Kidney (tissue), 13 donors: ENCODE measurements at regions not wholly inside any gene's neighbourhood (a gene's known extent, or its start where the extent isn't known, plus 50 kb on each side); places are given as distances from the start of the nearest gene placed in this dataset.

Experiments used
- DNase-seq, 5 donors: peaks; one replicate each; pipeline ENCODE4 v3.0.0-alpha.2; 2013 to 2020
- FAIRE-seq: peaks from 2 replicates; lab custom pipeline; 2012; peaks lifted over from hg19 to GRCh38; lab: Jason Lieb, UNC
- H3K27ac ChIP-seq, 2 donors: one replicate each; pipeline ENCODE4 v1.7.0; 2013; ENCODE audit warnings: low read depth in 2 of 2, low read length in 2 of 2, inconsistent platforms in 1 of 2
- H3K27me3 ChIP-seq: one replicate; pipeline ENCODE4 v1.7.1; 2013; ENCODE audit warnings: low read length, inconsistent platforms; ENCODE audit not compliant: control insufficient read depth, insufficient read depth
- H3K36me3 ChIP-seq, 3 donors: one replicate each; pipeline versions ENCODE4 v1.7.0 to v1.7.1; 2013; ENCODE audit warnings: low read length in 3 of 3, control low read depth in 1 of 3, inconsistent platforms in 1 of 3; ENCODE audit not compliant: insufficient read depth in 3 of 3, control insufficient read depth in 2 of 3
- H3K4me1 ChIP-seq, 3 donors: one replicate each; pipeline versions ENCODE4 v1.7.0 to v1.7.1; 2013; ENCODE audit warnings: low read length in 3 of 3, inconsistent platforms in 1 of 3, low read depth in 1 of 3; ENCODE audit not compliant: control insufficient read depth in 2 of 3, insufficient read depth in 2 of 3
- H3K4me3 ChIP-seq, 3 donors: one replicate each; pipeline versions ENCODE4 v1.7.0 to v1.8.1; 2013; ENCODE audit warnings: low read length in 3 of 3, control low read depth in 1 of 3, inconsistent platforms in 1 of 3
- H3K9ac ChIP-seq, 3 donors: one replicate each; pipeline versions ENCODE4 v1.7.0 to v1.7.1; 2013; ENCODE audit warnings: low read length in 3 of 3, control low read depth in 1 of 3, inconsistent platforms in 1 of 3
- H3K9me3 ChIP-seq, 3 donors: one replicate each; pipeline versions ENCODE4 v1.7.0 to v1.7.1; 2013; ENCODE audit warnings: low read length in 3 of 3, control low read depth in 1 of 3, inconsistent platforms in 1 of 3; ENCODE audit not compliant: control insufficient read depth in 2 of 3, insufficient read depth in 1 of 3
- CTCF ChIP-seq: IDR thresholded peaks from 3 replicates; pipeline ENCODE4 v1.5.1; 2012; ENCODE audit warnings: mild to moderate bottlenecking, moderate library complexity, borderline replicate concordance; ENCODE audit not compliant: insufficient read depth; ENCODE audit errors: extremely low read depth
- intact Hi-C: fragments of 100-400 bp; cut with DNase I; formaldehyde crosslinking; loops from one replicate; pipeline ENCODE4 v1.11.1; 2022
- donor health status: control.
- donor health status: control.
- donor health status: control.
- donor health status: control.
- donor health status: control.
- donor health status: DM: yes; HTN: yes; CAD: no.
- donor health status: Normal renal cell carcinoma (clear cell type).

GRCh38 chr1:244758708-244759107, 76.8 kb upstream of the COX20 start:
- no peaks in the 10 kb centered on the region for H3K36me3 ChIP-seq
- H3K4me3 ChIP-seq = no peak overlapping the region
- DNase-seq (peak in 2 of 5 donors; percentile 38 to 57), FAIRE-seq (no peak)
- H3K27me3 ChIP-seq = no peaks in the 10 kb centered on the region
- H3K4me1 ChIP-seq = no peaks in the 10 kb centered on the region
- no peak overlapping the region for H3K9ac ChIP-seq
- H3K9me3 ChIP-seq = no peaks in the 10 kb centered on the region
- intact Hi-C loops = no loop called here
- no peak for TF ChIP-seq CTCF
- no peak overlapping the region for H3K27ac ChIP-seq

- H3K4me3 ChIP-seq = no peak overlapping the region
- no peak for TF ChIP-seq CTCF
- no peak for FAIRE-seq
- DNase-seq = peak in 3 of 5 donors; percentile 18 to 43 (median 27)
- H3K36me3 ChIP-seq = no peaks in the 10 kb centered on the region
- no peaks in the 10 kb centered on the region for H3K27me3 ChIP-seq
- H3K4me1 ChIP-seq = no peaks in the 10 kb centered on the region
- H3K27ac ChIP-seq = no peak overlapping the region
- H3K9ac ChIP-seq = no peak overlapping the region
- intact Hi-C loops = no loop called here
- H3K9me3 ChIP-seq = no peaks in the 10 kb centered on the region
These were observed 76.3 kb upstream of the COX20 start for GRCh38 chr1:244759158-244759557.

- DNase-seq (no peak), FAIRE-seq (no peak)
- H3K4me1 ChIP-seq = no peaks in the 10 kb centered on the region
- no peaks in the 10 kb centered on the region for H3K9me3 ChIP-seq
- H3K4me3 ChIP-seq = no peak overlapping the region
- H3K36me3 ChIP-seq = no peaks in the 10 kb centered on the region
- H3K27me3 ChIP-seq = no peaks in the 10 kb centered on the region
- H3K9ac ChIP-seq = no peak overlapping the region
- no peak overlapping the region for H3K27ac ChIP-seq
- no peak for TF ChIP-seq CTCF
- intact Hi-C loops = no loop called here
These were observed 75.0 kb upstream of the COX20 start for GRCh38 chr1:244760471-244760870.

- no peaks in the 10 kb centered on the region for H3K27me3 ChIP-seq
- H3K4me1 ChIP-seq = no peaks in the 10 kb centered on the region
- H3K36me3 ChIP-seq = no peaks in the 10 kb centered on the region
- no peak overlapping the region for H3K4me3 ChIP-seq
- no peak for TF ChIP-seq CTCF
- no peak for FAIRE-seq
- intact Hi-C loops = no loop called here
- no peak overlapping the region for H3K27ac ChIP-seq
- peak in 3 of 5 donors; percentile 11 to 27 (median 20) for DNase-seq
- no peak overlapping the region for H3K9ac ChIP-seq
- H3K9me3 ChIP-seq = no peaks in the 10 kb centered on the region
These were observed 74.2 kb upstream of the COX20 start for GRCh38 chr1:244761279-244761678.
